Mammary epithelial cell (primary cell): ENCODE measurements at regions not wholly inside any gene's neighbourhood (a gene's known extent, or its start where the extent isn't known, plus 50 kb on each side); places are given as distances from the start of the nearest gene placed in this dataset.

Source experiments
- CTCF ChIP-seq, 2 donors: IDR thresholded peaks in 1 of 2; conservative IDR thresholded peaks in 1 of 2; 2 replicates each; pipeline ENCODE4 v1.5.1; 2011 to 2012; ENCODE audit warnings: inconsistent platforms in 2 of 2, low read length in 2 of 2, mild to moderate bottlenecking in 2 of 2, control low read depth in 1 of 2, low read depth in 1 of 2; ENCODE audit not compliant: insufficient read depth in 1 of 2; ENCODE audit errors: extremely low read depth in 1 of 2
- EZH2 ChIP-seq: IDR thresholded peaks from 2 replicates; pipeline ENCODE4 v1.6.1; 2012; ENCODE audit warnings: low read length, inconsistent platforms, borderline replicate concordance

- TF ChIP-seq CTCF (conservative IDR thresholded peaks at IDR 0.05 in 1 of 2, IDR thresholded peaks at IDR 0.05 in 1 of 2; ENCODE audit: extremely low read depth in 1 of 2, insufficient read depth in 1 of 2, low read depth in 1 of 2, low read length in 2 of 2): no peak
- no peak for TF ChIP-seq EZH2
Observed at GRCh38 chr1:34365295-34365694, 188.6 kb downstream of the C1orf94 start.
